Mesenchymal stem cell (in vitro differentiated cells and primary cell): ENCODE measurements at regions not wholly inside any gene's neighbourhood (a gene's known extent, or its start where the extent isn't known, plus 50 kb on each side); places are given as distances from the start of the nearest gene placed in this dataset.

Source experiments
- DNase-seq: peaks from one replicate; pipeline ENCODE4 v3.0.0-alpha.2; 2013
- H2AFZ ChIP-seq: one replicate; pipeline ENCODE4 v1.6.1; 2013; ENCODE audit warnings: low read depth, mild to moderate bottlenecking, control low read depth, inconsistent platforms, low read length, moderate library complexity
- H2AK5ac ChIP-seq: 2 replicates; pipeline ENCODE4 v1.6.1; 2013; ENCODE audit warnings: low read length, moderate library complexity, mild to moderate bottlenecking, inconsistent platforms; ENCODE audit not compliant: severe bottlenecking
- H2BK120ac ChIP-seq: one replicate; pipeline ENCODE4 v1.6.1; 2013; ENCODE audit warnings: low read depth, mild to moderate bottlenecking, inconsistent platforms, low read length, moderate library complexity
- H2BK12ac ChIP-seq, 2 experiments: one replicate each; pipeline ENCODE4 v1.6.1; 2013; ENCODE audit warnings: inconsistent platforms in 2 of 2, low read length in 2 of 2, mild to moderate bottlenecking in 2 of 2, moderate library complexity in 2 of 2, control low read depth in 1 of 2
- H2BK15ac ChIP-seq: one replicate; pipeline ENCODE4 v1.6.1; 2013; ENCODE audit warnings: mild to moderate bottlenecking, low read depth, inconsistent platforms; ENCODE audit not compliant: poor library complexity, severe bottlenecking
- H2BK5ac ChIP-seq: 2 replicates; pipeline ENCODE4 v1.6.1; 2013; ENCODE audit warnings: low read depth, mild to moderate bottlenecking, low read length, control low read depth, inconsistent platforms; ENCODE audit not compliant: poor library complexity, severe bottlenecking
- H3K14ac ChIP-seq, 2 experiments: one replicate each; pipeline ENCODE4 v1.6.1; 2013; ENCODE audit warnings: inconsistent platforms in 2 of 2, low read length in 2 of 2, control low read depth in 1 of 2, mild to moderate bottlenecking in 1 of 2, moderate library complexity in 1 of 2
- H3K18ac ChIP-seq, 2 experiments: one replicate each; pipeline ENCODE4 v1.6.1; 2013; ENCODE audit warnings: inconsistent platforms in 2 of 2, low read length in 2 of 2, control low read depth in 1 of 2, low read depth in 1 of 2, mild to moderate bottlenecking in 1 of 2
- H3K23ac ChIP-seq, 2 experiments: one replicate each; pipeline ENCODE4 v1.6.1; 2013; ENCODE audit warnings: inconsistent platforms in 2 of 2, low read length in 2 of 2, mild to moderate bottlenecking in 2 of 2, moderate library complexity in 2 of 2, control low read depth in 1 of 2
- H3K27ac ChIP-seq: 2 replicates; pipeline ENCODE4 v1.5.1; 2013; ENCODE audit warnings: mild to moderate bottlenecking, moderate library complexity, low read length, control low read depth, inconsistent platforms; ENCODE audit not compliant: poor library complexity, severe bottlenecking
- H3K27me3 ChIP-seq, 2 experiments: 2 replicates each; pipeline versions ENCODE4 v1.6.1 to v1.7.0; 2013; ENCODE audit warnings: low read length in 2 of 2, mild to moderate bottlenecking in 2 of 2, moderate library complexity in 2 of 2, control low read depth in 1 of 2, inconsistent platforms in 1 of 2; ENCODE audit not compliant: control insufficient read depth in 1 of 2, insufficient read depth in 1 of 2
- H3K36me3 ChIP-seq, 2 experiments: 2 replicates each; pipeline versions ENCODE4 v1.6.1 to v1.7.0; 2013; ENCODE audit warnings: low read length in 2 of 2, control low read depth in 1 of 2, inconsistent platforms in 1 of 2, low read depth in 1 of 2, mild to moderate bottlenecking in 1 of 2; ENCODE audit not compliant: insufficient read depth in 2 of 2, control insufficient read depth in 1 of 2
- H3K4ac ChIP-seq, 2 experiments: one replicate each; pipeline ENCODE4 v1.6.1; 2013; ENCODE audit warnings: inconsistent platforms in 2 of 2, low read length in 2 of 2, mild to moderate bottlenecking in 2 of 2, moderate library complexity in 2 of 2, control low read depth in 1 of 2, low read depth in 1 of 2
- H3K4me1 ChIP-seq: 2 replicates; pipeline ENCODE4 v1.6.1; 2013; ENCODE audit warnings: low read depth, low read length, control low read depth; ENCODE audit not compliant: control insufficient read depth, insufficient read depth
- H3K4me2 ChIP-seq: 2 replicates; pipeline ENCODE4 v1.6.1; 2013; ENCODE audit warnings: low read length, mild to moderate bottlenecking, inconsistent platforms; ENCODE audit not compliant: poor library complexity, severe bottlenecking
- H3K4me3 ChIP-seq, 2 experiments: 2 replicates each; pipeline versions ENCODE4 v1.5.1 to v1.7.0; 2013; ENCODE audit warnings: low read length in 2 of 2, mild to moderate bottlenecking in 2 of 2, control low read depth in 1 of 2, low read depth in 1 of 2; ENCODE audit not compliant: insufficient read depth in 1 of 2
- H3K79me1 ChIP-seq: replicated peaks from 2 replicates; pipeline ENCODE4 v1.6.1; 2013; ENCODE audit warnings: mild to moderate bottlenecking, control low read depth, low read length, inconsistent platforms; ENCODE audit not compliant: poor library complexity, severe bottlenecking
- H3K9ac ChIP-seq: 2 replicates; pipeline ENCODE4 v1.7.0; 2013; ENCODE audit warnings: mild to moderate bottlenecking, low read length, moderate library complexity
- H3K9me3 ChIP-seq: 2 replicates; pipeline ENCODE4 v1.7.0; 2013; ENCODE audit warnings: mild to moderate bottlenecking, low read length; ENCODE audit not compliant: control insufficient read depth
- H4K8ac ChIP-seq: one replicate; pipeline ENCODE4 v1.6.1; 2013; ENCODE audit warnings: inconsistent platforms, mild to moderate bottlenecking, low read length, moderate library complexity
- H4K91ac ChIP-seq: one replicate; pipeline ENCODE4 v1.6.1; 2013; ENCODE audit warnings: mild to moderate bottlenecking, low read length, inconsistent platforms
- WGBS: methylation state at CpG from one replicate; pipeline ENCODE4 v1.1.7; 2013; ENCODE audit warnings: mixed read lengths; 5-methylcytosine and 5-hydroxymethylcytosine counted together

GRCh38 chr16:51576498-51577195, 425.6 kb upstream of the SALL1 start:
- Histone ChIP-seq H3K18ac (no peak overlapping the region), H3K4ac (no peak overlapping the region), H3K23ac (no peak overlapping the region), H2BK12ac (no peak overlapping the region), H4K91ac (no peak overlapping the region), H3K4me2 (no peak overlapping the region), H3K9ac (no peak overlapping the region), H3K4me3 (no peak overlapping the region), H2AFZ (no peak overlapping the region), H2BK5ac (no peak overlapping the region), H3K4me1 (no peaks in the 10 kb centered on the region), H2AK5ac (no peak overlapping the region), H3K14ac (no peak overlapping the region), H2BK15ac (no peak overlapping the region), H3K9me3 (no peaks in the 10 kb centered on the region), H3K79me1 (no peaks in the 10 kb centered on the region), H2BK120ac (no peak overlapping the region), H3K36me3 (no peaks in the 10 kb centered on the region), H3K27me3 (peaks cover 5 to 17% of the 10 kb centered on the region in 2 experiments), H4K8ac (no peak overlapping the region), H3K27ac (no peak overlapping the region)
- 69% methylated on average over 6 of the region's 8 CpGs for WGBS
- no peak for DNase-seq

GRCh38 chr16:51573191-51573590, 422.1 kb upstream of the SALL1 start:
- WGBS, result 90% methylated on average over 4 of the region's 5 CpGs
- no peak overlapping the region for H3K9ac ChIP-seq
- H3K4me3 ChIP-seq, result no peak overlapping the region

GRCh38 chr16:51569203-51569931, 418.3 kb upstream of the SALL1 start:
- DNase-seq, result no peak
- Histone ChIP-seq H2AK5ac (no peak overlapping the region), H3K4me2 (no peak overlapping the region), H3K4me1 (no peaks in the 10 kb centered on the region), H3K23ac (no peak overlapping the region), H3K27me3 (peaks cover 5 to 12% of the 10 kb centered on the region in 2 experiments), H3K9me3 (peaks cover 3% of the 10 kb centered on the region), H2BK12ac (no peak overlapping the region), H3K27ac (no peak overlapping the region), H3K36me3 (no peaks in the 10 kb centered on the region), H2BK120ac (no peak overlapping the region), H4K8ac (no peak overlapping the region), H3K4me3 (no peak overlapping the region), H3K14ac (no peak overlapping the region), H2BK5ac (no peak overlapping the region), H3K79me1 (no peaks in the 10 kb centered on the region), H3K4ac (no peak overlapping the region), H3K9ac (no peak overlapping the region), H2AFZ (no peak overlapping the region), H4K91ac (no peak overlapping the region), H2BK15ac (no peak overlapping the region), H3K18ac (no peak overlapping the region)
- WGBS, result 72% methylated on average over 5 of the region's 5 CpGs

More at GRCh38 chr16:51573191-51573590, 422.1 kb upstream of the SALL1 start:
- Histone ChIP-seq H3K79me1 (no peaks in the 10 kb centered on the region), H2BK12ac (no peak overlapping the region), H3K9me3 (no peaks in the 10 kb centered on the region), H3K14ac (no peak overlapping the region), H3K27me3 (peaks cover 5 to 17% of the 10 kb centered on the region in 2 experiments), H3K36me3 (no peaks in the 10 kb centered on the region), H4K8ac (no peak overlapping the region), H2AFZ (no peak overlapping the region), H2BK15ac (no peak overlapping the region), H3K4me1 (no peaks in the 10 kb centered on the region), H2BK5ac (no peak overlapping the region), H3K4ac (no peak overlapping the region), H3K23ac (no peak overlapping the region), H3K4me2 (no peak overlapping the region), H4K91ac (no peak overlapping the region), H2BK120ac (no peak overlapping the region), H3K27ac (no peak overlapping the region), H3K18ac (no peak overlapping the region), H2AK5ac (no peak overlapping the region)
- no peak for DNase-seq

- no peak overlapping the region for H2BK5ac ChIP-seq
- H2BK120ac ChIP-seq, result no peak overlapping the region
- no peak overlapping the region for H3K4ac ChIP-seq
- no peak overlapping the region for H4K91ac ChIP-seq
- H3K9me3 ChIP-seq, result peaks cover 3% of the 10 kb centered on the region
- no peak overlapping the region for H3K27ac ChIP-seq
- no peak overlapping the region for H3K14ac ChIP-seq
- no peak overlapping the region for H2BK12ac ChIP-seq
- no peak overlapping the region for H2AFZ ChIP-seq
- no peak overlapping the region for H2AK5ac ChIP-seq
- H3K79me1 ChIP-seq, result no peaks in the 10 kb centered on the region
- no peaks in the 10 kb centered on the region for H3K36me3 ChIP-seq
- H4K8ac ChIP-seq, result no peak overlapping the region
- H3K4me1 ChIP-seq, result no peaks in the 10 kb centered on the region
- H3K4me3 ChIP-seq, result no peak overlapping the region
- WGBS, result no CpG with 5 or more reads among the region's 3 CpGs
- peaks cover 2 to 8% of the 10 kb centered on the region in 2 experiments for H3K27me3 ChIP-seq
- H2BK15ac ChIP-seq, result no peak overlapping the region
- H3K18ac ChIP-seq, result no peak overlapping the region
- H3K9ac ChIP-seq, result no peak overlapping the region
- no peak for DNase-seq
- H3K4me2 ChIP-seq, result no peak overlapping the region
- H3K23ac ChIP-seq, result no peak overlapping the region
These were observed 416.8 kb upstream of the SALL1 start for GRCh38 chr16:51567911-51568310.
